ENCODE measurements at regions not wholly inside any gene's neighbourhood (a gene's known extent, or its start where the extent isn't known, plus 50 kb on each side); places are given as distances from the start of the nearest gene placed in this dataset.

DNA sequence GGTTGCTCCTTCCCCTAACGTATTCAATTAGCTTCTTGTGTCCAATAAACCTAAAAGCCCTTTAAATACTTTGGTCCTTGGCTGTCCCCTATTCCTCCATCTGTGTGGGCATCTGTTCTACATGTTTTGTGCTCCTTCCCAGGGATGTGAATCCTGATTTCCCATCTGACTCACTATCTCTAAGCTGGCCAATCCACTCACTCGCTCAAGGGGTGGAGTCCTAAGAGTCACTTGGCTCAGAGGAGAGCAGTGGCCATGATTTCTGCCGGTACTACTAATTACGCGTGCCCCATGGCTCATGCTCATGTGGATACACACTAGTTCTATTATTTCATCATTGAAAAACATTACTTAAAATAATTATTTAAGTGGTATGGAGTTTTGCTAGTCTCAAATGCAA, 89.6 kb downstream of the TAF11L14 start (continued):
- TF ChIP-seq, protein P1, sequence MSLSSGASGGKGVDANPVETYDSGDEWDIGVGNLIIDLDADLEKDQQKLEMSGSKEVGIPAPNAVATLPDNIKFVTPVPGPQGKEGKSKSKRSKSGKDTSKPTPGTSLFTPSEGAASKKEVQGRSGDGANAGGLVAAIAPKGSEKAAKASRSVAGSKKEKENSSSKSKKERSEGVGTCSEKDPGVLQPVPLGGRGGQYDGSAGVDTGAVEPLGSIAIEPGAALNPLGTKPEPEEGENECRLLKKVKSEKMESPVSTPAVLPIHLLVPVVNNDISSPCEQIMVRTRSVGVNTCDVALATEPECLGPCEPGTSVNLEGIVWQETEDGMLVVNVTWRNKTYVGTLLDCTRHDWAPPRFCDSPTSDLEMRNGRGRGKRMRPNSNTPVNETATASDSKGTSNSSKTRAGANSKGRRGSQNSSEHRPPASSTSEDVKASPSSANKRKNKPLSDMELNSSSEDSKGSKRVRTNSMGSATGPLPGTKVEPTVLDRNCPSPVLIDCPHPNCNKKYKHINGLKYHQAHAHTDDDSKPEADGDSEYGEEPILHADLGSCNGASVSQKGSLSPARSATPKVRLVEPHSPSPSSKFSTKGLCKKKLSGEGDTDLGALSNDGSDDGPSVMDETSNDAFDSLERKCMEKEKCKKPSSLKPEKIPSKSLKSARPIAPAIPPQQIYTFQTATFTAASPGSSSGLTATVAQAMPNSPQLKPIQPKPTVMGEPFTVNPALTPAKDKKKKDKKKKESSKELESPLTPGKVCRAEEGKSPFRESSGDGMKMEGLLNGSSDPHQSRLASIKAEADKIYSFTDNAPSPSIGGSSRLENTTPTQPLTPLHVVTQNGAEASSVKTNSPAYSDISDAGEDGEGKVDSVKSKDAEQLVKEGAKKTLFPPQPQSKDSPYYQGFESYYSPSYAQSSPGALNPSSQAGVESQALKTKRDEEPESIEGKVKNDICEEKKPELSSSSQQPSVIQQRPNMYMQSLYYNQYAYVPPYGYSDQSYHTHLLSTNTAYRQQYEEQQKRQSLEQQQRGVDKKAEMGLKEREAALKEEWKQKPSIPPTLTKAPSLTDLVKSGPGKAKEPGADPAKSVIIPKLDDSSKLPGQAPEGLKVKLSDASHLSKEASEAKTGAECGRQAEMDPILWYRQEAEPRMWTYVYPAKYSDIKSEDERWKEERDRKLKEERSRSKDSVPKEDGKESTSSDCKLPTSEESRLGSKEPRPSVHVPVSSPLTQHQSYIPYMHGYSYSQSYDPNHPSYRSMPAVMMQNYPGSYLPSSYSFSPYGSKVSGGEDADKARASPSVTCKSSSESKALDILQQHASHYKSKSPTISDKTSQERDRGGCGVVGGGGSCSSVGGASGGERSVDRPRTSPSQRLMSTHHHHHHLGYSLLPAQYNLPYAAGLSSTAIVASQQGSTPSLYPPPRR (CRISPR knock-in tag; IDR thresholded peaks at IDR 0.05; ENCODE audit: borderline replicate concordance), result no peak
- TF ChIP-seq NFE2L1 (tag; IDR thresholded peaks at IDR 0.05; ENCODE audit: borderline replicate concordance, low read depth) (no peak), FOSL1 (tag; conservative IDR thresholded peaks at IDR 0.05) (no peak)
- TF ChIP-seq, protein P2, sequence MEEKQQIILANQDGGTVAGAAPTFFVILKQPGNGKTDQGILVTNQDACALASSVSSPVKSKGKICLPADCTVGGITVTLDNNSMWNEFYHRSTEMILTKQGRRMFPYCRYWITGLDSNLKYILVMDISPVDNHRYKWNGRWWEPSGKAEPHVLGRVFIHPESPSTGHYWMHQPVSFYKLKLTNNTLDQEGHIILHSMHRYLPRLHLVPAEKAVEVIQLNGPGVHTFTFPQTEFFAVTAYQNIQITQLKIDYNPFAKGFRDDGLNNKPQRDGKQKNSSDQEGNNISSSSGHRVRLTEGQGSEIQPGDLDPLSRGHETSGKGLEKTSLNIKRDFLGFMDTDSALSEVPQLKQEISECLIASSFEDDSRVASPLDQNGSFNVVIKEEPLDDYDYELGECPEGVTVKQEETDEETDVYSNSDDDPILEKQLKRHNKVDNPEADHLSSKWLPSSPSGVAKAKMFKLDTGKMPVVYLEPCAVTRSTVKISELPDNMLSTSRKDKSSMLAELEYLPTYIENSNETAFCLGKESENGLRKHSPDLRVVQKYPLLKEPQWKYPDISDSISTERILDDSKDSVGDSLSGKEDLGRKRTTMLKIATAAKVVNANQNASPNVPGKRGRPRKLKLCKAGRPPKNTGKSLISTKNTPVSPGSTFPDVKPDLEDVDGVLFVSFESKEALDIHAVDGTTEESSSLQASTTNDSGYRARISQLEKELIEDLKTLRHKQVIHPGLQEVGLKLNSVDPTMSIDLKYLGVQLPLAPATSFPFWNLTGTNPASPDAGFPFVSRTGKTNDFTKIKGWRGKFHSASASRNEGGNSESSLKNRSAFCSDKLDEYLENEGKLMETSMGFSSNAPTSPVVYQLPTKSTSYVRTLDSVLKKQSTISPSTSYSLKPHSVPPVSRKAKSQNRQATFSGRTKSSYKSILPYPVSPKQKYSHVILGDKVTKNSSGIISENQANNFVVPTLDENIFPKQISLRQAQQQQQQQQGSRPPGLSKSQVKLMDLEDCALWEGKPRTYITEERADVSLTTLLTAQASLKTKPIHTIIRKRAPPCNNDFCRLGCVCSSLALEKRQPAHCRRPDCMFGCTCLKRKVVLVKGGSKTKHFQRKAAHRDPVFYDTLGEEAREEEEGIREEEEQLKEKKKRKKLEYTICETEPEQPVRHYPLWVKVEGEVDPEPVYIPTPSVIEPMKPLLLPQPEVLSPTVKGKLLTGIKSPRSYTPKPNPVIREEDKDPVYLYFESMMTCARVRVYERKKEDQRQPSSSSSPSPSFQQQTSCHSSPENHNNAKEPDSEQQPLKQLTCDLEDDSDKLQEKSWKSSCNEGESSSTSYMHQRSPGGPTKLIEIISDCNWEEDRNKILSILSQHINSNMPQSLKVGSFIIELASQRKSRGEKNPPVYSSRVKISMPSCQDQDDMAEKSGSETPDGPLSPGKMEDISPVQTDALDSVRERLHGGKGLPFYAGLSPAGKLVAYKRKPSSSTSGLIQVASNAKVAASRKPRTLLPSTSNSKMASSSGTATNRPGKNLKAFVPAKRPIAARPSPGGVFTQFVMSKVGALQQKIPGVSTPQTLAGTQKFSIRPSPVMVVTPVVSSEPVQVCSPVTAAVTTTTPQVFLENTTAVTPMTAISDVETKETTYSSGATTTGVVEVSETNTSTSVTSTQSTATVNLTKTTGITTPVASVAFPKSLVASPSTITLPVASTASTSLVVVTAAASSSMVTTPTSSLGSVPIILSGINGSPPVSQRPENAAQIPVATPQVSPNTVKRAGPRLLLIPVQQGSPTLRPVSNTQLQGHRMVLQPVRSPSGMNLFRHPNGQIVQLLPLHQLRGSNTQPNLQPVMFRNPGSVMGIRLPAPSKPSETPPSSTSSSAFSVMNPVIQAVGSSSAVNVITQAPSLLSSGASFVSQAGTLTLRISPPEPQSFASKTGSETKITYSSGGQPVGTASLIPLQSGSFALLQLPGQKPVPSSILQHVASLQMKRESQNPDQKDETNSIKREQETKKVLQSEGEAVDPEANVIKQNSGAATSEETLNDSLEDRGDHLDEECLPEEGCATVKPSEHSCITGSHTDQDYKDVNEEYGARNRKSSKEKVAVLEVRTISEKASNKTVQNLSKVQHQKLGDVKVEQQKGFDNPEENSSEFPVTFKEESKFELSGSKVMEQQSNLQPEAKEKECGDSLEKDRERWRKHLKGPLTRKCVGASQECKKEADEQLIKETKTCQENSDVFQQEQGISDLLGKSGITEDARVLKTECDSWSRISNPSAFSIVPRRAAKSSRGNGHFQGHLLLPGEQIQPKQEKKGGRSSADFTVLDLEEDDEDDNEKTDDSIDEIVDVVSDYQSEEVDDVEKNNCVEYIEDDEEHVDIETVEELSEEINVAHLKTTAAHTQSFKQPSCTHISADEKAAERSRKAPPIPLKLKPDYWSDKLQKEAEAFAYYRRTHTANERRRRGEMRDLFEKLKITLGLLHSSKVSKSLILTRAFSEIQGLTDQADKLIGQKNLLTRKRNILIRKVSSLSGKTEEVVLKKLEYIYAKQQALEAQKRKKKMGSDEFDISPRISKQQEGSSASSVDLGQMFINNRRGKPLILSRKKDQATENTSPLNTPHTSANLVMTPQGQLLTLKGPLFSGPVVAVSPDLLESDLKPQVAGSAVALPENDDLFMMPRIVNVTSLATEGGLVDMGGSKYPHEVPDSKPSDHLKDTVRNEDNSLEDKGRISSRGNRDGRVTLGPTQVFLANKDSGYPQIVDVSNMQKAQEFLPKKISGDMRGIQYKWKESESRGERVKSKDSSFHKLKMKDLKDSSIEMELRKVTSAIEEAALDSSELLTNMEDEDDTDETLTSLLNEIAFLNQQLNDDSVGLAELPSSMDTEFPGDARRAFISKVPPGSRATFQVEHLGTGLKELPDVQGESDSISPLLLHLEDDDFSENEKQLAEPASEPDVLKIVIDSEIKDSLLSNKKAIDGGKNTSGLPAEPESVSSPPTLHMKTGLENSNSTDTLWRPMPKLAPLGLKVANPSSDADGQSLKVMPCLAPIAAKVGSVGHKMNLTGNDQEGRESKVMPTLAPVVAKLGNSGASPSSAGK (IDR thresholded peaks at IDR 0.05), result no peak
- TF ChIP-seq, protein P3, sequence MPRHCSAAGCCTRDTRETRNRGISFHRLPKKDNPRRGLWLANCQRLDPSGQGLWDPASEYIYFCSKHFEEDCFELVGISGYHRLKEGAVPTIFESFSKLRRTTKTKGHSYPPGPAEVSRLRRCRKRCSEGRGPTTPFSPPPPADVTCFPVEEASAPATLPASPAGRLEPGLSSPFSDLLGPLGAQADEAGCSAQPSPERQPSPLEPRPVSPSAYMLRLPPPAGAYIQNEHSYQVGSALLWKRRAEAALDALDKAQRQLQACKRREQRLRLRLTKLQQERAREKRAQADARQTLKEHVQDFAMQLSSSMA (CRISPR knock-in tag; IDR thresholded peaks at IDR 0.05), result no peak
